ENCODE measurements at regions not wholly inside any gene's neighbourhood (a gene's known extent, or its start where the extent isn't known, plus 50 kb on each side); places are given as distances from the start of the nearest gene placed in this dataset.

- Histone ChIP-seq H3K9me3 (ENCODE audit: control insufficient read depth, insufficient read depth, low read length) (peaks cover 17% of the 10 kb centered on the region), H3K4me3 (ENCODE audit: low read depth, low read length) (no peak overlapping the region), H3K36me3 (ENCODE audit: control insufficient read depth, insufficient read depth, low read length) (no peaks in the 10 kb centered on the region), H3K27ac (ENCODE audit: low read depth, low read length) (no peak overlapping the region), H3K4me1 (ENCODE audit: control insufficient read depth, insufficient read depth, low read length) (no peaks in the 10 kb centered on the region), H3K27me3 (ENCODE audit: control insufficient read depth, insufficient read depth, low read length) (no peaks in the 10 kb centered on the region)
- no peak for DNase-seq (ENCODE audit: low read depth in 4 of 6, low spot score in 6 of 6)
- 67% methylated on average over 27 of the region's 28 CpGs for WGBS (ENCODE audit: insufficient coverage)
Observed at GRCh38 chr12:34395056-34396005, 373.0 kb downstream of the ALG10 start.

GRCh38 chr12:34396006-34396860 lies 373.9 kb downstream of the ALG10 start:
- no peaks in the 10 kb centered on the region for H3K27me3 ChIP-seq (ENCODE audit: control insufficient read depth, insufficient read depth, low read length)
- no peaks in the 10 kb centered on the region for H3K4me1 ChIP-seq (ENCODE audit: control insufficient read depth, insufficient read depth, low read length)
- no peak overlapping the region for H3K4me3 ChIP-seq (ENCODE audit: low read depth, low read length)
- no peak overlapping the region for H3K27ac ChIP-seq (ENCODE audit: low read depth, low read length)
- no peaks in the 10 kb centered on the region for H3K36me3 ChIP-seq (ENCODE audit: control insufficient read depth, insufficient read depth, low read length)
- WGBS (ENCODE audit: insufficient coverage) = 57% methylated on average over 27 of the region's 27 CpGs
- H3K9me3 ChIP-seq (ENCODE audit: control insufficient read depth, insufficient read depth, low read length) = peaks cover 17% of the 10 kb centered on the region
- DNase-seq (ENCODE audit: low read depth in 4 of 6, low spot score in 6 of 6) = no peak

GRCh38 chr12:34396861-34397590 lies 374.7 kb downstream of the ALG10 start:
- Histone ChIP-seq H3K9me3 (ENCODE audit: control insufficient read depth, insufficient read depth, low read length) (peaks cover 19% of the 10 kb centered on the region), H3K27me3 (ENCODE audit: control insufficient read depth, insufficient read depth, low read length) (no peaks in the 10 kb centered on the region), H3K4me3 (ENCODE audit: low read depth, low read length) (no peak overlapping the region), H3K27ac (ENCODE audit: low read depth, low read length) (no peak overlapping the region), H3K4me1 (ENCODE audit: control insufficient read depth, insufficient read depth, low read length) (no peaks in the 10 kb centered on the region), H3K36me3 (ENCODE audit: control insufficient read depth, insufficient read depth, low read length) (no peaks in the 10 kb centered on the region)
- DNase-seq (ENCODE audit: low read depth in 4 of 6, low spot score in 6 of 6) = no peak
- 66% methylated on average over 14 of the region's 20 CpGs for WGBS (ENCODE audit: insufficient coverage)

- Histone ChIP-seq H3K9me3 (ENCODE audit: control insufficient read depth, insufficient read depth, low read length) (peaks cover 19% of the 10 kb centered on the region), H3K4me1 (ENCODE audit: control insufficient read depth, insufficient read depth, low read length) (no peaks in the 10 kb centered on the region), H3K36me3 (ENCODE audit: control insufficient read depth, insufficient read depth, low read length) (no peaks in the 10 kb centered on the region), H3K4me3 (ENCODE audit: low read depth, low read length) (no peak overlapping the region), H3K27me3 (ENCODE audit: control insufficient read depth, insufficient read depth, low read length) (no peaks in the 10 kb centered on the region), H3K27ac (ENCODE audit: low read depth, low read length) (no peak overlapping the region)
- DNase-seq (ENCODE audit: low read depth in 4 of 6, low spot score in 6 of 6) = no peak
- 73% methylated on average over 20 of the region's 22 CpGs for WGBS (ENCODE audit: insufficient coverage)
Observed at GRCh38 chr12:34397591-34398365, 375.5 kb downstream of the ALG10 start.

GRCh38 chr12:34398366-34398705 lies 376.0 kb downstream of the ALG10 start:
- Histone ChIP-seq H3K4me1 (ENCODE audit: control insufficient read depth, insufficient read depth, low read length) (no peaks in the 10 kb centered on the region), H3K9me3 (ENCODE audit: control insufficient read depth, insufficient read depth, low read length) (peaks cover 21% of the 10 kb centered on the region), H3K27me3 (ENCODE audit: control insufficient read depth, insufficient read depth, low read length) (no peaks in the 10 kb centered on the region), H3K36me3 (ENCODE audit: control insufficient read depth, insufficient read depth, low read length) (no peaks in the 10 kb centered on the region), H3K27ac (ENCODE audit: low read depth, low read length) (no peak overlapping the region), H3K4me3 (ENCODE audit: low read depth, low read length) (no peak overlapping the region)
- DNase-seq (ENCODE audit: low read depth in 4 of 6, low spot score in 6 of 6) = no peak
- 62% methylated on average over 14 of the region's 16 CpGs for WGBS (ENCODE audit: insufficient coverage)

GRCh38 chr12:34398706-34399630 lies 376.7 kb downstream of the ALG10 start:
- H3K4me1 ChIP-seq (ENCODE audit: control insufficient read depth, insufficient read depth, low read length) = no peaks in the 10 kb centered on the region
- H3K9me3 ChIP-seq (ENCODE audit: control insufficient read depth, insufficient read depth, low read length) = peaks cover 19% of the 10 kb centered on the region
- H3K27me3 ChIP-seq (ENCODE audit: control insufficient read depth, insufficient read depth, low read length) = no peaks in the 10 kb centered on the region
- no peak overlapping the region for H3K4me3 ChIP-seq (ENCODE audit: low read depth, low read length)
- no peak for DNase-seq (ENCODE audit: low read depth in 4 of 6, low spot score in 6 of 6)
- no peaks in the 10 kb centered on the region for H3K36me3 ChIP-seq (ENCODE audit: control insufficient read depth, insufficient read depth, low read length)
- 65% methylated on average over 33 of the region's 38 CpGs for WGBS (ENCODE audit: insufficient coverage)
- no peak overlapping the region for H3K27ac ChIP-seq (ENCODE audit: low read depth, low read length)

GRCh38 chr12:34399631-34400410 lies 377.5 kb downstream of the ALG10 start:
- WGBS (ENCODE audit: insufficient coverage) = 68% methylated on average over 23 of the region's 23 CpGs

GRCh38 chr12:34400411-34400881 lies 378.1 kb downstream of the ALG10 start:
- Histone ChIP-seq H3K4me1 (ENCODE audit: control insufficient read depth, insufficient read depth, low read length) (no peaks in the 10 kb centered on the region), H3K27ac (ENCODE audit: low read depth, low read length) (no peak overlapping the region), H3K4me3 (ENCODE audit: low read depth, low read length) (no peak overlapping the region), H3K9me3 (ENCODE audit: control insufficient read depth, insufficient read depth, low read length) (peaks cover 14% of the 10 kb centered on the region), H3K36me3 (ENCODE audit: control insufficient read depth, insufficient read depth, low read length) (no peaks in the 10 kb centered on the region), H3K27me3 (ENCODE audit: control insufficient read depth, insufficient read depth, low read length) (no peaks in the 10 kb centered on the region)
- no peak for DNase-seq (ENCODE audit: low read depth in 4 of 6, low spot score in 6 of 6)
- 80% methylated on average over 11 of the region's 12 CpGs for WGBS (ENCODE audit: insufficient coverage)

More at GRCh38 chr12:34399631-34400410, 377.5 kb downstream of the ALG10 start:
- Histone ChIP-seq H3K9me3 (ENCODE audit: control insufficient read depth, insufficient read depth, low read length) (peaks cover 14% of the 10 kb centered on the region), H3K27me3 (ENCODE audit: control insufficient read depth, insufficient read depth, low read length) (no peaks in the 10 kb centered on the region), H3K4me3 (ENCODE audit: low read depth, low read length) (no peak overlapping the region), H3K36me3 (ENCODE audit: control insufficient read depth, insufficient read depth, low read length) (no peaks in the 10 kb centered on the region), H3K4me1 (ENCODE audit: control insufficient read depth, insufficient read depth, low read length) (no peaks in the 10 kb centered on the region), H3K27ac (ENCODE audit: low read depth, low read length) (no peak overlapping the region)
- no peak for DNase-seq (ENCODE audit: low read depth in 4 of 6, low spot score in 6 of 6)
